ENCODE measurements at regions not wholly inside any gene's neighbourhood (a gene's known extent, or its start where the extent isn't known, plus 50 kb on each side); places are given as distances from the start of the nearest gene placed in this dataset.

- Histone ChIP-seq H3K27me3 (ENCODE audit: insufficient read depth, low read length) (no peaks in the 10 kb centered on the region), H3K4me1 (ENCODE audit: insufficient read depth, low read length) (no peaks in the 10 kb centered on the region), H3K36me3 (ENCODE audit: insufficient read depth, low read length) (no peaks in the 10 kb centered on the region), H3K9me3 (ENCODE audit: control insufficient read depth in 1 of 2, low read length in 2 of 2) (no peaks in the 10 kb centered on the region), H3K27ac (ENCODE audit: low read depth, low read length) (no peak overlapping the region), H3K4me3 (ENCODE audit: low read length in 2 of 2) (no peak overlapping the region)
- POLR2A ChIA-PET (ENCODE audit: partially characterized antibody): no interaction called here
- no peaks in the 10 kb centered on the region for H3K4me1 Mint-ChIP-seq
- H3K9me3 Mint-ChIP-seq: peaks cover 0 to 1% (median 0%) of the 10 kb centered on the region in 8 donors
- no peak overlapping the region for H3K4me3 Mint-ChIP-seq
- H3K27ac Mint-ChIP-seq: no peak overlapping the region
- CTCF ChIA-PET (ENCODE audit: partially characterized antibody): no interaction called here
- DNase-seq: no peak
- intact Hi-C loops (cut with micrococcal nuclease): no loop called here
- peaks cover 7 to 9% of the 10 kb centered on the region in 2 donors for H3K27me3 Mint-ChIP-seq
- H3K36me3 Mint-ChIP-seq: no peaks in the 10 kb centered on the region
Measured at GRCh38 chr2:216761809-216762208, 66.5 kb upstream of the IGFBP5 start.

GRCh38 chr2:216761133-216761532 lies 65.8 kb upstream of the IGFBP5 start:
- no peak overlapping the region for H3K27ac Mint-ChIP-seq
- H3K36me3 ChIP-seq (ENCODE audit: insufficient read depth, low read length): no peaks in the 10 kb centered on the region
- no peak overlapping the region for H3K4me3 Mint-ChIP-seq
- no peaks in the 10 kb centered on the region for H3K36me3 Mint-ChIP-seq
- H3K27ac ChIP-seq (ENCODE audit: low read depth, low read length): no peak overlapping the region
- CTCF ChIA-PET (ENCODE audit: partially characterized antibody): no interaction called here
- DNase-seq: no peak
- no peaks in the 10 kb centered on the region for H3K4me1 ChIP-seq (ENCODE audit: insufficient read depth, low read length)
- H3K27me3 ChIP-seq (ENCODE audit: insufficient read depth, low read length): no peaks in the 10 kb centered on the region
- no peaks in the 10 kb centered on the region for H3K9me3 ChIP-seq (ENCODE audit: control insufficient read depth in 1 of 2, low read length in 2 of 2)
- H3K9me3 Mint-ChIP-seq: peaks cover 0 to 1% (median 0%) of the 10 kb centered on the region in 8 donors
- peaks cover 5 to 9% of the 10 kb centered on the region in 2 donors for H3K27me3 Mint-ChIP-seq
- H3K4me3 ChIP-seq (ENCODE audit: low read length in 2 of 2): no peak overlapping the region
- H3K4me1 Mint-ChIP-seq: no peaks in the 10 kb centered on the region
- POLR2A ChIA-PET (ENCODE audit: partially characterized antibody): no interaction called here
- intact Hi-C loops (cut with micrococcal nuclease): no loop called here

GRCh38 chr2:216758256-216759155 lies 63.2 kb upstream of the IGFBP5 start:
- no peak for DNase-seq
- Mint-ChIP-seq H3K36me3 (no peaks in the 10 kb centered on the region), H3K27me3 (peaks cover 6 to 7% of the 10 kb centered on the region in 2 donors), H3K4me1 (no peaks in the 10 kb centered on the region), H3K9me3 (peaks cover 0 to 1% (median 0%) of the 10 kb centered on the region in 8 donors), H3K4me3 (no peak overlapping the region), H3K27ac (no peak overlapping the region)
- no peaks in the 10 kb centered on the region for H3K9me3 ChIP-seq (ENCODE audit: control insufficient read depth in 1 of 2, low read length in 2 of 2)
- no peak overlapping the region for H3K27ac ChIP-seq (ENCODE audit: low read depth, low read length)
- no peaks in the 10 kb centered on the region for H3K36me3 ChIP-seq (ENCODE audit: insufficient read depth, low read length)
- ChIA-PET POLR2A (ENCODE audit: partially characterized antibody) (no interaction called here), CTCF (ENCODE audit: partially characterized antibody) (interaction anchor here (1.4 kb wide), 1 partner anchor 27 kb away, joined by 3 read pairs; no protein-coding TSS in a partner anchor)
- H3K4me3 ChIP-seq (ENCODE audit: low read length in 2 of 2): no peak overlapping the region
- H3K4me1 ChIP-seq (ENCODE audit: insufficient read depth, low read length): no peaks in the 10 kb centered on the region
- intact Hi-C loops (cut with micrococcal nuclease): no loop called here
- no peaks in the 10 kb centered on the region for H3K27me3 ChIP-seq (ENCODE audit: insufficient read depth, low read length)

- Mint-ChIP-seq H3K27ac (no peak overlapping the region), H3K4me3 (no peak overlapping the region), H3K4me1 (no peaks in the 10 kb centered on the region), H3K9me3 (peaks cover 0 to 1% (median 0%) of the 10 kb centered on the region in 8 donors), H3K27me3 (peaks cover 3 to 5% of the 10 kb centered on the region in 2 donors), H3K36me3 (no peaks in the 10 kb centered on the region)
- intact Hi-C loops (cut with micrococcal nuclease): no loop called here
- CTCF ChIA-PET (ENCODE audit: partially characterized antibody): interaction anchor here (1.4 kb wide), 1 partner anchor 26 kb away, joined by 3 read pairs; no protein-coding TSS in a partner anchor
- Histone ChIP-seq H3K27ac (ENCODE audit: low read depth, low read length) (no peak overlapping the region), H3K4me3 (ENCODE audit: low read length in 2 of 2) (no peak overlapping the region), H3K36me3 (ENCODE audit: insufficient read depth, low read length) (no peaks in the 10 kb centered on the region), H3K27me3 (ENCODE audit: insufficient read depth, low read length) (no peaks in the 10 kb centered on the region), H3K9me3 (ENCODE audit: control insufficient read depth in 1 of 2, low read length in 2 of 2) (no peaks in the 10 kb centered on the region), H3K4me1 (ENCODE audit: insufficient read depth, low read length) (no peaks in the 10 kb centered on the region)
- POLR2A ChIA-PET (ENCODE audit: partially characterized antibody): no interaction called here
- no peak for DNase-seq
Measured at GRCh38 chr2:216757532-216757931, 62.2 kb upstream of the IGFBP5 start.

GRCh38 chr2:216756435-216756834 lies 61.1 kb upstream of the IGFBP5 start:
- H3K9me3 Mint-ChIP-seq: peaks cover 0 to 2% (median 0%) of the 10 kb centered on the region in 8 donors
- H3K36me3 Mint-ChIP-seq: no peaks in the 10 kb centered on the region
- H3K27ac Mint-ChIP-seq: no peak overlapping the region
- DNase-seq: no peak
- no peak overlapping the region for H3K4me3 Mint-ChIP-seq
- H3K4me1 ChIP-seq (ENCODE audit: insufficient read depth, low read length): no peaks in the 10 kb centered on the region
- H3K36me3 ChIP-seq (ENCODE audit: insufficient read depth, low read length): no peaks in the 10 kb centered on the region
- ChIA-PET CTCF (ENCODE audit: partially characterized antibody) (no interaction called here), POLR2A (ENCODE audit: partially characterized antibody) (no interaction called here)
- no peak overlapping the region for H3K27ac ChIP-seq (ENCODE audit: low read depth, low read length)
- H3K9me3 ChIP-seq (ENCODE audit: control insufficient read depth in 1 of 2, low read length in 2 of 2): no peaks in the 10 kb centered on the region
- no peak overlapping the region for H3K4me3 ChIP-seq (ENCODE audit: low read length in 2 of 2)
- intact Hi-C loops (cut with micrococcal nuclease): no loop called here
- H3K27me3 Mint-ChIP-seq: peaks cover 6 to 7% of the 10 kb centered on the region in 2 donors
- no peaks in the 10 kb centered on the region for H3K4me1 Mint-ChIP-seq
- no peaks in the 10 kb centered on the region for H3K27me3 ChIP-seq (ENCODE audit: insufficient read depth, low read length)

- Mint-ChIP-seq H3K27me3 (peaks cover 5 to 11% of the 10 kb centered on the region in 2 donors), H3K36me3 (no peaks in the 10 kb centered on the region), H3K9me3 (peaks cover 0 to 2% (median 0%) of the 10 kb centered on the region in 8 donors), H3K27ac (no peak overlapping the region), H3K4me3 (no peak overlapping the region), H3K4me1 (no peaks in the 10 kb centered on the region)
- Histone ChIP-seq H3K27ac (ENCODE audit: low read depth, low read length) (no peak overlapping the region), H3K36me3 (ENCODE audit: insufficient read depth, low read length) (no peaks in the 10 kb centered on the region), H3K4me1 (ENCODE audit: insufficient read depth, low read length) (no peaks in the 10 kb centered on the region), H3K4me3 (ENCODE audit: low read length in 2 of 2) (no peak overlapping the region), H3K9me3 (ENCODE audit: control insufficient read depth in 1 of 2, low read length in 2 of 2) (no peaks in the 10 kb centered on the region), H3K27me3 (ENCODE audit: insufficient read depth, low read length) (no peaks in the 10 kb centered on the region)
- POLR2A ChIA-PET (ENCODE audit: partially characterized antibody): no interaction called here
- intact Hi-C loops (cut with micrococcal nuclease): no loop called here
- CTCF ChIA-PET (ENCODE audit: partially characterized antibody): no interaction called here
- no peak for DNase-seq
Measured at GRCh38 chr2:216754812-216755211, 59.5 kb upstream of the IGFBP5 start.

- H3K27me3 ChIP-seq (ENCODE audit: insufficient read depth, low read length): no peaks in the 10 kb centered on the region
- Mint-ChIP-seq H3K36me3 (no peaks in the 10 kb centered on the region), H3K27ac (no peak overlapping the region), H3K4me1 (no peaks in the 10 kb centered on the region), H3K27me3 (peaks cover 5 to 11% of the 10 kb centered on the region in 2 donors), H3K4me3 (no peak overlapping the region), H3K9me3 (peaks cover 0 to 2% (median 0%) of the 10 kb centered on the region in 8 donors)
- H3K36me3 ChIP-seq (ENCODE audit: insufficient read depth, low read length): no peaks in the 10 kb centered on the region
- ChIA-PET POLR2A (ENCODE audit: partially characterized antibody) (no interaction called here), CTCF (ENCODE audit: partially characterized antibody) (no interaction called here)
- no peak for DNase-seq
- H3K4me3 ChIP-seq (ENCODE audit: low read length in 2 of 2): no peak overlapping the region
- H3K9me3 ChIP-seq (ENCODE audit: control insufficient read depth in 1 of 2, low read length in 2 of 2): no peaks in the 10 kb centered on the region
- intact Hi-C loops (cut with micrococcal nuclease): no loop called here
- no peaks in the 10 kb centered on the region for H3K4me1 ChIP-seq (ENCODE audit: insufficient read depth, low read length)
- H3K27ac ChIP-seq (ENCODE audit: low read depth, low read length): no peak overlapping the region
Measured at GRCh38 chr2:216754336-216754735, 59.0 kb upstream of the IGFBP5 start.

All from CD4-positive, alpha-beta memory T cell (primary cell).